HG03066 (cell line): ENCODE measurements at regions not wholly inside any gene's neighbourhood (a gene's known extent, or its start where the extent isn't known, plus 50 kb on each side); places are given as distances from the start of the nearest gene placed in this dataset.

Experiments
- ATAC-seq: cut with Tn5 transposase; IDR thresholded peaks from one replicate; pipeline ENCODE4 v1.9.1; 2021; ENCODE audit warnings: low read depth; ENCODE audit not compliant: unreplicated experiment

- ATAC-seq: no peak
Measured at GRCh38 chr5:73312872-73313510, 135.6 kb downstream of the FOXD1 start.

DNA sequence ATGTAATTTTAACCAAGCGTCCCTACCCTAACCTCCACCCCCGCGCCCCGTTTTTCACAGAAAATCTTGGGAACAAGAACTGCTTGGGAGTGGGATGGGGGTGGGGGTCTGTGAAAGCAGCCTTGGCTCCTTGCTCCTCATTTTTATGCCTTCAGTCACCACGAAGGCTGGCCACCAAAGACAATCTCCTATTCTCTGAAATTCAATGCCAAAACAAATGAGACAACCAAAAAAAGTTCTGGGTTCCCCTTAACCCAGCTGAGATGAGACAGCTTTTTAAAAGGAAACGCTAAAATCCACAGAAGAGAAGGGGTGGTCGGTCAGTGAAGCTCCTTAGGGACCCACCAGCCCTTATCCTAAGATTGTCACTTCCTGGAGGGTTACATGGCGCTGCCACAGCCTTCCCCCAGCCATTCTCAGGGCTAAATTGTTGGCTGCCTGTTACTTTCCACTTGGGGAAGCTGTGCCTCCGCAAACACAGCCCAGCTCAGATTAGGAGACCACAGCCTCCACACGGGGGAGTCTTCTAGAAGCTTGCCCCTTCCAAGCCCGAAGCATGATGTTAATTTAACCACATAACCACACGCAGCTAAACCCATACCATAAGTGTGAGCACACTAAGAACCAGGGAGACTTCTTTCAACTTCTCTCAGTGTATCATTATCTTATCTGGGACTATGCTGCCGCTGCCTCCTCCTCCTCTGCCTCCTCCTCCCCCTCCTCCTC is 136.3 kb downstream of the FOXD1 start:
- ATAC-seq: no peak

DNA sequence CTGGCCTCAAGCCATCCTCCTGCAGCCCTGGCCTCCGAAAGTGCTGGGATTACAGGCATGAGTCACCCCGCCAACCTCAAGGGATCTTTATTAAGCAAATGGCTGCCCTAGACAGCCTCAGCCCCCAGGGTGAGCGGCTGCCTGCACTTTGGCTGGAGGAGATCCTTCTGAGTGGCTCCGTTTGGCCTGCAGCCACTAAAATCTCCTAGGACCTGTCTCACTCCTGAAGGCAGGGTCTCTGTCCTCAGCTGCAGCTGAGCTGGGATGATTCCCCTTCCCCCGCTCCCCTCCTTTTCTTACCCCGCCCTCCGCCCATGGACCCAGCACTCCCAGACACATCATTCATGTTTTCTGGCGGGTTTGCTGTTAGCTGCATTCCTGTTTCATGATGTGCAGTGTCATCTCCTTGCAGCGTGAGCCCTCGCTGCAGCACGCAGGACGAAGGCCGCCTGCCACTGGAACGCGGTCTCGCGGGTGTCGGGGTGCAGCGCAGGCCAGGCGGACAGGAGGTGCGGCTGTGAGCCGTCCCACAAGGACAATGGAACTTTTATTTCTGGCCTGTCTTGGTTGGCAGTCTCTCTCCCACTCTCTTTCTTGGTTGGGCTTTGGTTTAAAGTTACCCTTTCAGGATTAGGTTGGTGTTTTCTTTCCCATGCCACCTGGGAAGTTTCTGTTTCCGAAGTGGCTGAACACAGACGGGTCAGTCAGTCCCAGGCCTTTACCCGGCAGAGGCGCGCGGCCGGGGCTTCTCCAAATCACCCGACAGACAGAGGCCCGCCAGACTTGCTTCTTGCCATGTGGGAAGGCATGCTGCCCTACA is 137.1 kb downstream of the FOXD1 start:
- no peak for ATAC-seq

DNA sequence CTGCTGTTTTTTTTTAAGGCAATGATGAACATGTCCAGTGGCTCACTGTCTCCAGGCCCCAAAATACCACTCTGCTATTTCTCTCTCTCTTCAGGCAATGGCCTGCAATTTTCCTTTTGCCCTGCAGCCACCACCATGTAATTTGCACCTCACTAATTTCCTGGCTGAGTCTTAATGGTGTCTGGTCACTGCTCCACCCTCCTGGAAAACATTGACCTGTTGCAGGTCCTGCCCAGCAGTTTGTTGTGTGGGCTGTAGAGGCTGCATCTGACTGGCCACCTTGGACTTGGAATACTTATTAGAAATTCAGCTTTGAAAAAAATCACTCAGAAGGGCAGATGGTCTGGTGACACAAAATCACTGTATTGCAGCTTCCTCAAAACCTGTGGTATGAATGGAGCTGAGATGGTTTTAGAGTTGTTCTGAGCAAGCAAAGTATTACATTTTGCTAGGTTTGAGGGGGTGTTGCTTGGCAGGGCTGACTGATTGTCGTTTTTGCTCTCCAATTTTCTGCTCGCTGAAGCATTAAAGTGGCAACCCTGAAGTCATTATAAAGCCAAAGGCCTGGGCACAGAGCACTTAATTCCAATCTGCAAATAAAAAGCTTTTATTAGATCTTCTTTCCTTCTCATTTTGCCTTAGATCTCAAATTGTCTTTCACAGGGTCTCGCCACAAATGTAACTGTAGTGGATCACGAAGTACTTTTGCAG is 134.8 kb downstream of the TMEM174 start:
- no peak for ATAC-seq

DNA sequence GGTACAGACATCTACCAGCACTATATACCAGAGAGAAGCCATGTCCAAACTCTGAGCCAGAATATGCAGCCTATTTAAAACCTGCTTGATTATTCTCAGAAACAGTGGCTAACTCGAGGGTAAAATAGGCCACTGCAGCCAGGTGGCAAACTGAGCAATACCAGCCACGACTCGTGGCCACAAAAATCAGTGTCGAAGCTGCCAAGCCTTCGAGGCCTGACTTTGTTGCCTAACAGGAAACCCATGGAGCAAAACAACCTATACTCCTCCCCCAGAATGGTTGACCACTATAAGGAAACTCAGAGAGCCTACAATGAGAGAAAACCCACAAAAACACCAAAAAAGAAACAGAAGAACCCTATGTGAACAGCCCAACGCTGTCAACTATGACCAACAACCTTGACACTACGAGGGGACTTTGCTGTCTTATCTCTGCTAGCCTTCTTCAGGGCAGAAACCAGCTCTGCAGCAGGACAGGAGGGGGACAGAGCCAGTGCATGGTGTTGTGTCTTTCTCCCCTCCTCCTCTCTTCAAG is 133.8 kb downstream of the TMEM174 start:
- ATAC-seq: no peak

GRCh38 chr5:73306078-73306719 is 133.2 kb downstream of the TMEM174 start:
- ATAC-seq: no peak

- ATAC-seq: no peak
Measured at GRCh38 chr5:73305386-73305785, 132.4 kb downstream of the TMEM174 start.

- ATAC-seq: no peak
Measured at GRCh38 chr5:73304381-73304780, 131.4 kb downstream of the TMEM174 start.

DNA sequence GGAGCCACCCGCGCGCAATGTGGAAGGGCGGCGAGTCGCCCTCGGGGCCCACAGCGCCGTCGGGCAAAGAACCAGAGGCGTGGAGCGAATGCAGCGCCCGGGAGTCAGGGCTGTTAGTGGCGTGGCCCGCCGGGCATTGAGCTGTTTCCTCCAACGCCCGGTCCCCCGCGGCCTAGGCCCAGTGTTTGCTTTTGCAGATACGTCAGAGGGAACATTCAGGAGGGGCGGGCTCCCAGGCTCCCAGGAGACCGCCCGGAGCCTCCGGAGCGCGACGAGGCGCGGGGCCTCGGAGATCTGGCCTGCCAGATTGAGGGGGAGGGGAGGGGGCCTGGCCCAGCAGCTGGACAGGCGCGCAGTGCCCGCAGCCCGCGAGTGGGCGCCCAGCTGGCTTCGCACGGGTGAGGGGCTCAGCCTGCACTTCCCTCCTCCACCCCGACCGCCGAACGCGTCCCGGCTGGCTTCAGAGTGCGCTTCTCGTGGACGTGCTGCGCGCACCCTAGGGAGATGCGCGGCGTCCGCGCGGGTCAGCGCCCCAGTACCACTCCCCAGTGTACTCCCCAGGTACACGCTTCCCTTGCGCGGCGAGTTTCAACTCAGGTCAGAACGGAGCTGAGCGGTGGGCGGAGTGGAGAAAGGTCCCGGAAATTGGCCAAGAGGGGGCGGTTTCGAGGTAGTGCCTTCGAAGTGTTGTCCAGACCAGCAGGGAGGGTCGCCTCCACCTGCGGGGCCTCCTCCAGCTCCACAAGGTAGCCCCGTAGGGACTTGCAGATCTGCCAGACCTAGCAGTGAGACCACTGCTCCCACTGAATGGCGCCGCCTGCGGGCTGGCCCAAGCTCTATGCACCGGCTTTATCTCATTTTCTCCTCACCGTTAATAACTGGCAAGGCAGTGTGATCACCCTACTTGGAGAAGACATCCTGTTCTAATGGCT is 130.4 kb downstream of the TMEM174 start:
- ATAC-seq: no peak

- ATAC-seq: no peak
Measured at GRCh38 chr5:73302797-73303147, 129.8 kb downstream of the TMEM174 start.

DNA sequence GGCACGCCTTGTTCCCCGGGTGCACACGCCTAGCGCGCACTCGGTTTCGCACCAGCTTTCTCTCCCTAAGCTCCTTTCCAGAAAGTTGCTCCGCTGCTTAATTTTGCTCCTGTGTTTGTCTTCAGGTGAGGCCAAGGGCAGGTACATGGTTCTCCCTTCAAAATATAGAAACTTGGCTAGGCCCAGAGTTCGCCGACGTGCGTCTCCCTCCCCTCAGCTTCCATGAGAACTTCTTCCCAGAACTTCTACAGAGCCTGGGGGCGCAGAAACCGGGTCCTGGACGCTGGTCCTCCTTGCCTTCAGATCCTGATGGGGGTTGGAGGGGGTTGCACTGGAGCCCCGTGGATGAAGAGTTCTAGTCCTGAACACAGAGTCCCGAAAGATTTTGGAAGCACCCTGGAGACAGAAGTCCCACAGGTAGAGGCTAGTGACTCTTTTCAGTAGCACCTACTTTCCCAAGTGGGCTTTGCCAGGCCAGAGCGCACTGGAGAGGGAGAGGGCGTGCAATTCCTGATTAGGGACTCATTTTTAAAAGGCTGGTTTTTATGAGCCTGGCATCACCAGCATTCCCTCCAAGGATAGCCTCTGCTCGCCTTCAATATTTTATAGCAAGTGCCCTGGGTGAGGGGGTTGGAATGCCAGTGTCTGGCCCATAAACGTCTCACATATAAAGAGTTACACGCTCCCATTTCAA is 128.4 kb downstream of the TMEM174 start:
- no peak for ATAC-seq

DNA sequence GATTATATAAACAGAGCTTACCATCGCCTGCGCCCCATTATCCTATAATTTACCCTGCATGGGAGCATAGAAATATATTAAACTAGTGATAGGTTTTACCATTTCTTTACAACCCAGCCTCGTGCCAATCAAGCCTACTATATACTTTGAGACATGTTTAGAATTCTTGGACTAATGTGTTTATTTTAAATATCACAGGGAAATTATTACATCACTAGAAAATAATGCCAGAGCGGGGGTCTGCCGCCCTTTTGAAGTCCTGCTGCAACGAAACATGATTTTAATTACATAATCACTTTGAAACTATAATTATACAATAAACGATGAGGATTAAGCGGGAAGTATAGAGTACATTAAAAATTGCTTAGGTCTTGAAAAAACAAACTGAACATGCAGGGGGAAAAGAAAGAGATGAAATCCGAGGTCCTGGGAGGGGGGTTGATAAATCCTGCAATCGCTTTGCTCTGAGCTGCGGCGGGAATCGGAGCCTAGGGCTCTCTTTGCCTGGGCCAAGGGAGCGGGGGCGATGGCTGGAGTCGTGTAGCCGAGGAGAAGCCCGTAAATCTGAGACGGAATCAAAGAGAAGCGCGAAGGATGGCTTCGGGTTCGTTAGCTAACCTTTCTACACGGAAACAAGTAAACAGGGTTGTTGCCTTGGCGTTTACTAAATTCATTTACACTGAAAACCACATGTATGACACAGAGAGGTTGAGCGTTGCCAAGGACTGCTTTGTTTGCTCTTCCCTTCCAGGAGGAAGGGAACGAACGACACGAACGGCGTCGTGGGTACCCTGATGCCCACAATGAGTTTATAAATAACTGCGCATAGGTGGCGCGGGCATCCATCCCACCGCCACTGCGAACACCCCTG is 127.6 kb downstream of the TMEM174 start:
- ATAC-seq: no peak

DNA sequence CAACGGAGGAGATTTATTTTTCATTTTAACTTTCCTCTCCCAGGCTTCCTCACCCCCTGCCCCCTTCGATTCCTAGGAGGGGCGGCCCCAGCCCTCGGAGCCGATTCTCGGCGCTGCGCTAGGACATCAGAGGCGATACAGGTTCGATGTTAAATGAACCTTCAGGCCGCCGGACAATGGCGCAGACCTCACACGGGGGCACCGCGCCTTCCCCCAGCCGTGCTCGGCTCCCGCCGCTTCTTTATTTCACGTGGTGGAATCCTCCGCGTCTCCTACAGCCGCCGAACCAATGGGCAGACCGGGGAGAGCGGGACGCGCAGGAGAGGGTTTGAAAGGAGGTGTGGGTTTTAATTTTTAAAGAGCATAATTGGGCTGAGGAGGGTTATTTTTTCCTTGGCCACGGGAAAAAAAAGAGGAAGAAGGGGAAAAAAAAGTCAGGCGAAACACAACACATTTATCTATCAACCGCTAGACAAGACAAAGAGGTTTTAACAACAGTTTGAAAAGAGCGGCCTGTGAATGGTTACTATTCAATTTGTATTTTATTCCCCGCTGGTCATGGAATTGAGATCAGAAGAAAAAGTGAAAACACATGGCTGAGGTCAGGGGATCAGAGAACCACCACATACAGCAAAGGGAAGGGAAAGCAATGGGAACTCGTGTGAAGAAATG is 126.8 kb downstream of the TMEM174 start:
- no peak for ATAC-seq

DNA sequence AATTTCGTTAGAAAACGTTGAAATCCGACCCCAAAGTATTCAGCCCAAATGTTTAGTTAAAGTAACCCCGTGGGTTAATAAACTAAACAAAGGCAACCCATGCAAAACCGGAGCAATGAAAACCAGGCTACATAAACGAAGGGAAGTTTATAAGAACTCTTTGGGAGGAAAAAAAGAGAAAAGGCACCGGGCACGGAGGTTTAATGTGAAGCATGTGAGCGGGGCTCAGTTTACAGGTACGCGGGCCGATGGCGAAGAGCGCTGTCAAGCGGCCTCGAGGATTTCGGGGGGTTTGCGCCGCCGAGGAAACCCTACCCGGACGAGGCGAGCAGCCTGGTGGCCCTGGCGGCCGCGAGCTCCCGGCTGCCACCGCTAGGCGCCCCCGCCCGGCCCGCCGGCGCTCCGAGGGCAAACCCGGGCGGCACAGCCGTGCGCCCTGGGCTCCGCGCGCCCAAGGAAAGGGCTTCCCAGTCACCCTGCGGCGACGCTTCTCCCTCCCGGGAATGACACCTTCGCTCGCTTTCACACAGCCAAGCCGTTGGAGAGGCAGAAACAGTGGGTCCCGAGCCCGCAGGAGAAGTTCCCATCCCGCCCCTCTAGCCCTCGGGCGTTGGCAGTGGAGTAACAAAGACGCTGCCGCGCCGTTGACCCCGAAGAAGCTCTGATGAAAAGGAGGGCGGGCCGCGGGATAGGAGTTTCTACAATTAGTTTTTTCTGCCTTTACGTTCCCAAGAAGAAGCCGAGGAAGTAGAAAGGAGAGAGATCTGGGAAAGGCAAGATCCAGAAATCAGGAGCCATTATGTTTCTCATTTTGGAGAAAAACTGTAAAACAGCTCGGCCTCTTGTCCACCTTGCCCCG is 126.0 kb downstream of the TMEM174 start:
- ATAC-seq: no peak

- ATAC-seq: no peak
Measured at GRCh38 chr5:73298251-73298771, 125.3 kb downstream of the TMEM174 start.

DNA sequence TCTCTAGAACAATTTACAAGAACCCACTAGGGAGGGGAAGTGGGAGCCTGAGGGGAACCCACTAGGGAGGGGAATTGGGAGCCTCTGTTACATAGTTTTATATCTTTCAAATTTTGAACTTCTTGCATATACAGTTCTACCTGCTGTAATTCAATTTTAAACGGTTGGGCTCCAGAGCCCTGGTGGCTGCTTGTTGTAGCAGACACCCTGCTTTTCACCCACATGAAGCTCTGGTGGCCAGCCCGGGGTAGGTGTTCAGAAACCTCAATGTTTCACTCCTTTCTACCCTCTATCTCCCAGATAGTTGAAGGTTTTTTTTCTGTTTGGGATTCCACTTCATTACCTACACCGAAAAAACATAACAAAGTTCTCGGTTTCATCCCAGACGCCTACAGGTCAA is 124.4 kb downstream of the TMEM174 start:
- no peak for ATAC-seq
